HFFc6 (cell line): ENCODE measurements at regions not wholly inside any gene's neighbourhood (a gene's known extent, or its start where the extent isn't known, plus 50 kb on each side); places are given as distances from the start of the nearest gene placed in this dataset.
A peak's percentile ranks its signal among the peaks of the same experiment; 100 is the strongest.

Experiments used
- DNase-seq: peaks from one replicate; pipeline ENCODE4 v3.0.0-alpha.2; 2018
- H3K27ac Mint-ChIP-seq: 2 replicates; pipeline ENCODE4 v1.8.0; 2020; ENCODE audit warnings: mild to moderate bottlenecking, mixed read lengths
- H3K27me3 Mint-ChIP-seq: 2 replicates; pipeline ENCODE4 v1.8.0; 2021; ENCODE audit warnings: mild to moderate bottlenecking, moderate library complexity, mixed read lengths; ENCODE audit not compliant: insufficient read depth
- H3K36me3 Mint-ChIP-seq: 2 replicates; pipeline ENCODE4 v1.8.0; 2021; ENCODE audit warnings: low read depth, mixed read lengths
- H3K4me1 Mint-ChIP-seq: 2 replicates; pipeline ENCODE4 v1.8.0; 2020; ENCODE audit warnings: low read depth, mixed read lengths
- H3K4me3 Mint-ChIP-seq: 2 replicates; pipeline ENCODE4 v1.8.0; 2020; ENCODE audit warnings: mild to moderate bottlenecking, moderate library complexity, mixed read lengths
- H3K9me3 Mint-ChIP-seq: 2 replicates; pipeline ENCODE4 v1.8.0; 2020; ENCODE audit warnings: mild to moderate bottlenecking, mixed read lengths
- TF ChIP-seq, protein P1 (sequence below): fragments of 200-600 bp; sonication (generic); IDR thresholded peaks from 2 replicates; pipeline ENCODE4 v1.5.0; 2021; ENCODE audit warnings: antibody characterized with exemption, mild to moderate bottlenecking

DNA sequence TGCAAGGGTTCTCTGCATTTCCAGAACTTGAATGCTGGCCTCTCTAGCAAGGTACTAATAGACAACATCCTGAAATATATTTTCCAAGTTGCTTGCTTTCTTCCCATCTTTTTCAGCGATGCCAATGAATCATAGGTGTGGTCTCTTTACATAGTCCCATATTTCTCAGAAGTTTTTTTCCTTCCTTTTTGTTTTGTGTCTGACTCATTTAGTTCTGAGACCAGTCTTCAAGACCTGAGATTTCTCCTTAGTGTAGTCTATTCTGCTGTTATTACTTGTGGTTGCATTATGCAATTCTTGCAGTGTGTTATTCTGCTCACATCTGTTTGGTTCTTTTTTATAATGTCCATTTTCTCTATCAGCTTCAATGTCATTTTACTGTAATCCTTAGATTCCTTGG lies 1265.0 kb upstream of the ALCAM start:
- TF ChIP-seq, protein P1, sequence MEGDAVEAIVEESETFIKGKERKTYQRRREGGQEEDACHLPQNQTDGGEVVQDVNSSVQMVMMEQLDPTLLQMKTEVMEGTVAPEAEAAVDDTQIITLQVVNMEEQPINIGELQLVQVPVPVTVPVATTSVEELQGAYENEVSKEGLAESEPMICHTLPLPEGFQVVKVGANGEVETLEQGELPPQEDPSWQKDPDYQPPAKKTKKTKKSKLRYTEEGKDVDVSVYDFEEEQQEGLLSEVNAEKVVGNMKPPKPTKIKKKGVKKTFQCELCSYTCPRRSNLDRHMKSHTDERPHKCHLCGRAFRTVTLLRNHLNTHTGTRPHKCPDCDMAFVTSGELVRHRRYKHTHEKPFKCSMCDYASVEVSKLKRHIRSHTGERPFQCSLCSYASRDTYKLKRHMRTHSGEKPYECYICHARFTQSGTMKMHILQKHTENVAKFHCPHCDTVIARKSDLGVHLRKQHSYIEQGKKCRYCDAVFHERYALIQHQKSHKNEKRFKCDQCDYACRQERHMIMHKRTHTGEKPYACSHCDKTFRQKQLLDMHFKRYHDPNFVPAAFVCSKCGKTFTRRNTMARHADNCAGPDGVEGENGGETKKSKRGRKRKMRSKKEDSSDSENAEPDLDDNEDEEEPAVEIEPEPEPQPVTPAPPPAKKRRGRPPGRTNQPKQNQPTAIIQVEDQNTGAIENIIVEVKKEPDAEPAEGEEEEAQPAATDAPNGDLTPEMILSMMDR: no peak
- H3K27ac Mint-ChIP-seq: no peak overlapping the region
- H3K9me3 Mint-ChIP-seq: no peaks in the 10 kb centered on the region
- H3K4me1 Mint-ChIP-seq: peaks cover 14% of the 10 kb centered on the region; the same call in 1 of the 2 replicates
- H3K36me3 Mint-ChIP-seq: no peaks in the 10 kb centered on the region
- peaks cover 3% of the 10 kb centered on the region for H3K27me3 Mint-ChIP-seq
- DNase-seq: no peak
- H3K4me3 Mint-ChIP-seq: no peak overlapping the region

DNA sequence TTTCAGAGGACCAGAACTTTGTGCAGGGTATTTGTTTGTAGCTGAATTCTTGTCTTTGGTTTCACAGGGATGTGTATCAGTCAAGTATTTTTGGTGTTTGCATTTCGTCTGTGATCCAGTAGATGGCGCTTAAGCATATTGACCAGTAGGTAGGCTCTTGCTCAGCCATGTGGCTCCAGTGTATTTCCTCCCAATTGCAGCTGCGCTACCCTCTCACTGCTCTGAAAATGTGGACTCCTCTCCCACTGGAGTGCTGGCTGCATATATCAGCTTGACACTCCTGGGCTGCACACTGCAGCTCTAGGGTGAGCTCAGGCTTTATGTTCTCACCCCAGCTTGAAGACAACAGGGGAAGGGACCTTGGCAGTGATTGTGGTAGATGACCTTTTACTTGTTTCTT lies 1264.3 kb upstream of the ALCAM start:
- no peak overlapping the region for H3K4me3 Mint-ChIP-seq
- peaks cover 14% of the 10 kb centered on the region; the same call in 1 of the 2 replicates for H3K4me1 Mint-ChIP-seq
- peak; percentile 58 for DNase-seq
- H3K27me3 Mint-ChIP-seq: peaks cover 3% of the 10 kb centered on the region
- H3K9me3 Mint-ChIP-seq: no peaks in the 10 kb centered on the region
- TF ChIP-seq, protein P1: peak; percentile 82
- no peaks in the 10 kb centered on the region for H3K36me3 Mint-ChIP-seq
- no peak overlapping the region for H3K27ac Mint-ChIP-seq

DNA sequence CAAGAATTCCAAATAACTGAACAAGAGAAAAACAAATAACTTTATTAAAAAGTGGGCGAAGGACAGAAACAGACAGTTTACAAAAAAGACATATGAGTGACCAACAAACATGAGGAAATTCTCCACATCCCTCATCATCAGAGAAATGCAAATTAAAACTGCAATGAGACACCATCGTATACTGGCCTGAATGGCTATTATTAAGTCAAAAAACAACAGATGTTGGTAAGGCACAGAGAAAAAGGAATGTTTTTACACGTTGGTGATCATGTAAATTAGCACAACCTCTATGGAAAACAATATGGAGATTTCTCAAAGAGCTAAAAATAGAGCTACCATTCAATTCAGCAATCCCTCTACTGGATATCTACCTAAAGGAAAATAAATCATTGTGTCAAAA lies 1260.4 kb upstream of the ALCAM start:
- no peaks in the 10 kb centered on the region for H3K36me3 Mint-ChIP-seq
- no peaks in the 10 kb centered on the region for H3K9me3 Mint-ChIP-seq
- DNase-seq: no peak
- H3K4me3 Mint-ChIP-seq: no peak overlapping the region
- H3K27ac Mint-ChIP-seq: no peak overlapping the region
- peaks cover 2% of the 10 kb centered on the region; the same call in 1 of the 2 replicates for H3K27me3 Mint-ChIP-seq
- TF ChIP-seq, protein P1: no peak
- H3K4me1 Mint-ChIP-seq: peaks cover 14% of the 10 kb centered on the region; the same call in 1 of the 2 replicates

DNA sequence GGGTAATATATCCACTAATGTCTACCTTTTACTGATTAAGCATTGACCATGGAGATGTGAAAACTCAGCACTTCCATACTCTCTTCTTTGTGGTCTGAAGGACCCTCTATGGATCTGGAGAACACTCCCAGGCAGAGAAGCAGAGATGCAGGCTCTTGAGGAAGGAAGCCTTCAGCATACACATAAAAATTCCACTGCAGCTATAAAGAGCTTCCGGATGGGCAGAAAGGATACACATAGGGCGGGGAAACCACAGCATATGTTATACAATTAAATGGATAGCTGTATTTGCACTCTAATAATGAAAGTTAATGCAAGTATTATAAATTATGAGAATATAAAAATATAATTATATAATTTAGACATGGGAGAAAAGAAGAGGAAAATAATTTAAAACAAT lies 1258.2 kb upstream of the ALCAM start:
- Mint-ChIP-seq H3K27ac (no peak overlapping the region), H3K4me3 (no peak overlapping the region), H3K36me3 (no peaks in the 10 kb centered on the region), H3K4me1 (no peaks in the 10 kb centered on the region), H3K27me3 (peaks cover 2% of the 10 kb centered on the region; the same call in 1 of the 2 replicates), H3K9me3 (no peaks in the 10 kb centered on the region)
- TF ChIP-seq, protein P1: no peak
- DNase-seq: no peak

DNA sequence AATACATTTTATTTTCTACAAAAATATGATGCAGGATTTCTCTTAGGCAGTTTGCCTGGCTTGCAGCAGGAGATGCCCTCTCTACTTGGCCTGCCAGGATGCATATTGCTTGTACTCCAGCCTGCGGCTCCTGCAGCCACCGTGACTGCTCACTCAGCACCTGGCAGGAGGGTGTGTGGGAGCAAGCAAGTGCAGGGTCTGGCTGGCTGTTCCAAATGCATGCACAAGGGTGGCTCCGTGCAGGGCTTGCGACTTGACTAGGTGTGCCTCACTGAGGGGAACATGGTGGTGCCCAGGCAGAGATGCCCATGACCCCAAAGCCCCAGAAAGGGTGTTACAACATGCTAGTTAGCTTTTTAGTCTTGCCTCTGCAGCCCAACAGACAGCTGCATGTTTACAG lies 1240.2 kb upstream of the ALCAM start:
- TF ChIP-seq, protein P1: no peak
- DNase-seq: no peak
- Mint-ChIP-seq H3K4me1 (peaks cover 42% of the 10 kb centered on the region; the same call in 1 of the 2 replicates), H3K27me3 (no peaks in the 10 kb centered on the region), H3K27ac (no peak overlapping the region), H3K4me3 (no peak overlapping the region), H3K9me3 (peaks cover 19% of the 10 kb centered on the region), H3K36me3 (peaks cover 21% of the 10 kb centered on the region)
